ENCODE measurements at regions not wholly inside any gene's neighbourhood (a gene's known extent, or its start where the extent isn't known, plus 50 kb on each side); places are given as distances from the start of the nearest gene placed in this dataset.

DNA sequence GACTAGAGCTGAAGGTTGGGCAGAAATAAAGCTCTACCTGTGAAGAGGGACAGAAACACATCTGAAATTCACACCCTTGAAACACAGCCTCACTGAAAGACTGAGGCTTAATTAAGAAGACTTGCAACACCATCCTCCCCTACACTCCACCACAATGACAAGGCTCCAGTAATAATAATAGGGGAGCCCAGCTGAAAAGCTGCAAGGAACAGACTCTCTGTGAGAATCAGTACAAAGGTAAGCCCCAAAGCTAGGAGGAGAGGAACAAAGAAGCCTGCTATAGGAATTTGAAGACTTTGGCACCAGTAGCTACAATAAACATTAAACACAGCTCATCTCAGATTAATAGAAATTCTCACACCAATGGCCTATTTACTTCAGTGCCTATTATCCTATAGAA is 176.9 kb downstream of the FAT3 start:
- TF ChIP-seq, protein P1, sequence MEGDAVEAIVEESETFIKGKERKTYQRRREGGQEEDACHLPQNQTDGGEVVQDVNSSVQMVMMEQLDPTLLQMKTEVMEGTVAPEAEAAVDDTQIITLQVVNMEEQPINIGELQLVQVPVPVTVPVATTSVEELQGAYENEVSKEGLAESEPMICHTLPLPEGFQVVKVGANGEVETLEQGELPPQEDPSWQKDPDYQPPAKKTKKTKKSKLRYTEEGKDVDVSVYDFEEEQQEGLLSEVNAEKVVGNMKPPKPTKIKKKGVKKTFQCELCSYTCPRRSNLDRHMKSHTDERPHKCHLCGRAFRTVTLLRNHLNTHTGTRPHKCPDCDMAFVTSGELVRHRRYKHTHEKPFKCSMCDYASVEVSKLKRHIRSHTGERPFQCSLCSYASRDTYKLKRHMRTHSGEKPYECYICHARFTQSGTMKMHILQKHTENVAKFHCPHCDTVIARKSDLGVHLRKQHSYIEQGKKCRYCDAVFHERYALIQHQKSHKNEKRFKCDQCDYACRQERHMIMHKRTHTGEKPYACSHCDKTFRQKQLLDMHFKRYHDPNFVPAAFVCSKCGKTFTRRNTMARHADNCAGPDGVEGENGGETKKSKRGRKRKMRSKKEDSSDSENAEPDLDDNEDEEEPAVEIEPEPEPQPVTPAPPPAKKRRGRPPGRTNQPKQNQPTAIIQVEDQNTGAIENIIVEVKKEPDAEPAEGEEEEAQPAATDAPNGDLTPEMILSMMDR (conservative IDR thresholded peaks at IDR 0.05; ENCODE audit: low read depth in 2 of 2): no peak
- TF ChIP-seq, protein P2, sequence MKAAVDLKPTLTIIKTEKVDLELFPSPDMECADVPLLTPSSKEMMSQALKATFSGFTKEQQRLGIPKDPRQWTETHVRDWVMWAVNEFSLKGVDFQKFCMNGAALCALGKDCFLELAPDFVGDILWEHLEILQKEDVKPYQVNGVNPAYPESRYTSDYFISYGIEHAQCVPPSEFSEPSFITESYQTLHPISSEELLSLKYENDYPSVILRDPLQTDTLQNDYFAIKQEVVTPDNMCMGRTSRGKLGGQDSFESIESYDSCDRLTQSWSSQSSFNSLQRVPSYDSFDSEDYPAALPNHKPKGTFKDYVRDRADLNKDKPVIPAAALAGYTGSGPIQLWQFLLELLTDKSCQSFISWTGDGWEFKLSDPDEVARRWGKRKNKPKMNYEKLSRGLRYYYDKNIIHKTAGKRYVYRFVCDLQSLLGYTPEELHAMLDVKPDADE (IDR thresholded peaks at IDR 0.05): no peak
- TF ChIP-seq EZH2 (IDR thresholded peaks at IDR 0.05; ENCODE audit: low read depth, unreplicated experiment): no peak
- TF ChIP-seq EZH2phosphoT487 (IDR thresholded peaks at IDR 0.05; ENCODE audit: unreplicated experiment): no peak
- TF ChIP-seq, protein P3, sequence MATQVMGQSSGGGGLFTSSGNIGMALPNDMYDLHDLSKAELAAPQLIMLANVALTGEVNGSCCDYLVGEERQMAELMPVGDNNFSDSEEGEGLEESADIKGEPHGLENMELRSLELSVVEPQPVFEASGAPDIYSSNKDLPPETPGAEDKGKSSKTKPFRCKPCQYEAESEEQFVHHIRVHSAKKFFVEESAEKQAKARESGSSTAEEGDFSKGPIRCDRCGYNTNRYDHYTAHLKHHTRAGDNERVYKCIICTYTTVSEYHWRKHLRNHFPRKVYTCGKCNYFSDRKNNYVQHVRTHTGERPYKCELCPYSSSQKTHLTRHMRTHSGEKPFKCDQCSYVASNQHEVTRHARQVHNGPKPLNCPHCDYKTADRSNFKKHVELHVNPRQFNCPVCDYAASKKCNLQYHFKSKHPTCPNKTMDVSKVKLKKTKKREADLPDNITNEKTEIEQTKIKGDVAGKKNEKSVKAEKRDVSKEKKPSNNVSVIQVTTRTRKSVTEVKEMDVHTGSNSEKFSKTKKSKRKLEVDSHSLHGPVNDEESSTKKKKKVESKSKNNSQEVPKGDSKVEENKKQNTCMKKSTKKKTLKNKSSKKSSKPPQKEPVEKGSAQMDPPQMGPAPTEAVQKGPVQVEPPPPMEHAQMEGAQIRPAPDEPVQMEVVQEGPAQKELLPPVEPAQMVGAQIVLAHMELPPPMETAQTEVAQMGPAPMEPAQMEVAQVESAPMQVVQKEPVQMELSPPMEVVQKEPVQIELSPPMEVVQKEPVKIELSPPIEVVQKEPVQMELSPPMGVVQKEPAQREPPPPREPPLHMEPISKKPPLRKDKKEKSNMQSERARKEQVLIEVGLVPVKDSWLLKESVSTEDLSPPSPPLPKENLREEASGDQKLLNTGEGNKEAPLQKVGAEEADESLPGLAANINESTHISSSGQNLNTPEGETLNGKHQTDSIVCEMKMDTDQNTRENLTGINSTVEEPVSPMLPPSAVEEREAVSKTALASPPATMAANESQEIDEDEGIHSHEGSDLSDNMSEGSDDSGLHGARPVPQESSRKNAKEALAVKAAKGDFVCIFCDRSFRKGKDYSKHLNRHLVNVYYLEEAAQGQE (IDR thresholded peaks at IDR 0.05; ENCODE audit: unreplicated experiment): no peak
- no peak for TF ChIP-seq CREB1 (CRISPR knock-in tag; IDR thresholded peaks at IDR 0.05; ENCODE audit: low read depth)
- no peak for TF ChIP-seq POLR2AphosphoS5 (IDR thresholded peaks at IDR 0.05; ENCODE audit: low read depth)
- no peak for TF ChIP-seq JUNB (IDR thresholded peaks at IDR 0.05; ENCODE audit: unreplicated experiment)
- TF ChIP-seq ZNF331 (CRISPR knock-in tag; IDR thresholded peaks at IDR 0.05; ENCODE audit: low read depth): no peak

All from GM23338 (cell line).